Trophoblast cell (in vitro differentiated cells and primary cell): ENCODE measurements at regions not wholly inside any gene's neighbourhood (a gene's known extent, or its start where the extent isn't known, plus 50 kb on each side); places are given as distances from the start of the nearest gene placed in this dataset.

Source experiments
- DNase-seq, 2 donors: peaks; one replicate each; pipeline ENCODE4 v3.0.0-alpha.2; 2016
- H2AFZ ChIP-seq: 2 replicates; pipeline ENCODE4 v1.6.1; 2013; ENCODE audit warnings: low read length, moderate library complexity, mild to moderate bottlenecking; ENCODE audit not compliant: insufficient read depth, poor library complexity
- H2AK5ac ChIP-seq: 2 replicates; pipeline ENCODE4 v1.6.1; 2013; ENCODE audit warnings: mild to moderate bottlenecking, low read length
- H2BK120ac ChIP-seq: 2 replicates; pipeline ENCODE4 v1.6.1; 2013; ENCODE audit warnings: low read length, mild to moderate bottlenecking, moderate library complexity; ENCODE audit not compliant: insufficient read depth, poor library complexity
- H2BK12ac ChIP-seq: 2 replicates; pipeline ENCODE4 v1.6.1; 2013; ENCODE audit warnings: mild to moderate bottlenecking, low read length, moderate library complexity
- H2BK5ac ChIP-seq: 2 replicates; pipeline ENCODE4 v1.6.1; 2013; ENCODE audit warnings: low read length, low read depth, moderate library complexity, mild to moderate bottlenecking; ENCODE audit not compliant: poor library complexity
- H3K14ac ChIP-seq: 2 replicates; pipeline ENCODE4 v1.6.1; 2013; ENCODE audit warnings: mild to moderate bottlenecking, low read length
- H3K18ac ChIP-seq: 2 replicates; pipeline ENCODE4 v1.6.1; 2013; ENCODE audit warnings: mild to moderate bottlenecking, low read length
- H3K23ac ChIP-seq: 2 replicates; pipeline ENCODE4 v1.6.1; 2013; ENCODE audit warnings: low read length
- H3K27ac ChIP-seq: 2 replicates; pipeline ENCODE4 v1.5.1; 2013; ENCODE audit warnings: low read depth, mild to moderate bottlenecking, inconsistent platforms, low read length, moderate library complexity
- H3K27me3 ChIP-seq: 2 replicates; pipeline ENCODE4 v1.6.1; 2013; ENCODE audit warnings: inconsistent platforms, mild to moderate bottlenecking, low read length, moderate library complexity; ENCODE audit not compliant: insufficient read depth
- H3K36me3 ChIP-seq, 2 experiments: 1 replicate in 1 of 2; 2 replicates in 1 of 2; pipeline ENCODE4 v1.6.1; 2013; ENCODE audit warnings: low read length in 2 of 2, mild to moderate bottlenecking in 2 of 2, moderate library complexity in 1 of 2; ENCODE audit not compliant: insufficient read depth in 2 of 2, control insufficient read depth in 1 of 2
- H3K4ac ChIP-seq: 2 replicates; pipeline ENCODE4 v1.6.1; 2013; ENCODE audit warnings: low read depth, mild to moderate bottlenecking, low read length, moderate library complexity
- H3K4me1 ChIP-seq, 2 experiments: 1 replicate in 1 of 2; 2 replicates in 1 of 2; pipeline ENCODE4 v1.6.1; 2013; ENCODE audit warnings: low read length in 2 of 2, mild to moderate bottlenecking in 2 of 2, moderate library complexity in 1 of 2; ENCODE audit not compliant: insufficient read depth in 2 of 2, control insufficient read depth in 1 of 2
- H3K4me2 ChIP-seq: 2 replicates; pipeline ENCODE4 v1.6.1; 2013; ENCODE audit warnings: inconsistent platforms, mild to moderate bottlenecking, low read length, moderate library complexity
- H3K4me3 ChIP-seq: 2 replicates; pipeline ENCODE4 v1.5.1; 2013; ENCODE audit warnings: mild to moderate bottlenecking, low read depth, low read length, inconsistent platforms
- H3K79me1 ChIP-seq: one replicate; pipeline ENCODE4 v1.6.1; 2013; ENCODE audit warnings: low read length
- H3K79me2 ChIP-seq: 2 replicates; pipeline ENCODE4 v1.6.1; 2013; ENCODE audit warnings: low read length, mild to moderate bottlenecking; ENCODE audit not compliant: control insufficient read depth, insufficient read depth, poor library complexity
- H3K9ac ChIP-seq: 2 replicates; pipeline ENCODE4 v1.6.1; 2013; ENCODE audit warnings: mild to moderate bottlenecking, low read length
- H3K9me3 ChIP-seq: 2 replicates; pipeline ENCODE4 v1.6.1; 2013; ENCODE audit warnings: low read depth, mild to moderate bottlenecking, control low read depth, inconsistent platforms, low read length; ENCODE audit not compliant: insufficient read depth
- H4K12ac ChIP-seq: 2 replicates; pipeline ENCODE4 v1.6.1; 2013; ENCODE audit warnings: low read depth, mild to moderate bottlenecking, low read length, moderate library complexity
- H4K8ac ChIP-seq: 2 replicates; pipeline ENCODE4 v1.6.1; 2013; ENCODE audit warnings: low read depth, mild to moderate bottlenecking, low read length, moderate library complexity
- H4K91ac ChIP-seq: one replicate; pipeline ENCODE4 v1.6.1; 2013; ENCODE audit warnings: low read depth, mild to moderate bottlenecking, low read length, moderate library complexity
- WGBS: extraction: QIAGEN DNeasy Blood & Tissue Kit; methylation state at CpG from one replicate; pipeline ENCODE4 v1.1.7; 2013; ENCODE audit warnings: missing lambda C conversion rate; ENCODE audit not compliant: insufficient read length, insufficient coverage; ENCODE audit errors: extremely low coverage; 5-methylcytosine and 5-hydroxymethylcytosine counted together

DNA sequence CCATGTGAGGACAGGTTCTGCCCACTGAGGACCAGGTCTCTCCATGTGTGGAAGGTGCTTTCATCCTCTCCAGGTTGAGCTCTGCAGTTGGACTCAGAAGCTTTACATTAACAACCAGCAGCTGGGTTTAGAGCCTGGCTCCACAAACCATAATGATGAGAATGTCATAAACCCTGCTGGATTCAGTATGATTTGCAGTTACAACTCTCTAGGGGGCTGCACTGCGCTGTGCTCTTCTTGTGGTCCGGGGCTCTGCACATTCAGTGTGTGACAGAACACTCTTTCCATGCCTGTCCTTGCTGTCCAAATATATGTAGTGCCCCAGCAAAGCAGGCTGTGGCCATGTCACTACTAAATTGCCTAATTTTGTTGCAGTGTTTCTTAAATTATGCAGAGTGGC is 334.3 kb downstream of the ICE1 start:
- no peaks in the 10 kb centered on the region for H3K79me1 ChIP-seq
- no peak overlapping the region for H3K18ac ChIP-seq
- no peak overlapping the region for H3K23ac ChIP-seq

GRCh38 chr5:5755888-5756287 is 333.4 kb downstream of the ICE1 start:
- H3K4ac ChIP-seq: no peak overlapping the region
- H3K4me3 ChIP-seq: no peak overlapping the region
- H2AFZ ChIP-seq: no peak overlapping the region
- no peak overlapping the region for H4K91ac ChIP-seq
- peaks cover 1% of the 10 kb centered on the region for H3K9me3 ChIP-seq
- H3K27ac ChIP-seq: no peak overlapping the region
- no peak overlapping the region for H2BK12ac ChIP-seq
- no peak for DNase-seq
- no peak overlapping the region for H3K4me2 ChIP-seq
- no peak overlapping the region for H2BK5ac ChIP-seq
- no peak overlapping the region for H3K14ac ChIP-seq
- no peak overlapping the region for H3K9ac ChIP-seq
- no peak overlapping the region for H3K23ac ChIP-seq
- H2AK5ac ChIP-seq: no peak overlapping the region
- no peak overlapping the region for H4K8ac ChIP-seq
- no peak overlapping the region for H3K18ac ChIP-seq
- H3K79me1 ChIP-seq: no peaks in the 10 kb centered on the region
- WGBS: no CpG with 5 or more reads among the region's 2 CpGs
- H4K12ac ChIP-seq: no peak overlapping the region
- H3K27me3 ChIP-seq: no peaks in the 10 kb centered on the region
- H3K79me2 ChIP-seq: no peaks in the 10 kb centered on the region
- no peaks in the 10 kb centered on the region for H3K36me3 ChIP-seq
- H3K4me1 ChIP-seq: no peaks in the 10 kb centered on the region
- H2BK120ac ChIP-seq: no peak overlapping the region

More for the DNA sequence above, 334.3 kb downstream of the ICE1 start:
- H3K27me3 ChIP-seq: no peaks in the 10 kb centered on the region
- H3K79me2 ChIP-seq: no peaks in the 10 kb centered on the region
- H2BK120ac ChIP-seq: no peak overlapping the region
- H3K9me3 ChIP-seq: peaks cover 1% of the 10 kb centered on the region
- WGBS: no CpG with 5 or more reads among the region's 2 CpGs
- H4K91ac ChIP-seq: no peak overlapping the region
- H3K4me2 ChIP-seq: no peak overlapping the region
- H3K27ac ChIP-seq: no peak overlapping the region
- no peak overlapping the region for H2AFZ ChIP-seq
- no peak overlapping the region for H3K14ac ChIP-seq
- no peak overlapping the region for H2BK12ac ChIP-seq
- H2BK5ac ChIP-seq: no peak overlapping the region
- H3K36me3 ChIP-seq: no peaks in the 10 kb centered on the region
- no peak overlapping the region for H3K4me3 ChIP-seq
- no peak overlapping the region for H4K12ac ChIP-seq
- no peak overlapping the region for H3K9ac ChIP-seq
- DNase-seq: no peak
- no peak overlapping the region for H4K8ac ChIP-seq
- no peaks in the 10 kb centered on the region for H3K4me1 ChIP-seq
- H2AK5ac ChIP-seq: no peak overlapping the region
- no peak overlapping the region for H3K4ac ChIP-seq

DNA sequence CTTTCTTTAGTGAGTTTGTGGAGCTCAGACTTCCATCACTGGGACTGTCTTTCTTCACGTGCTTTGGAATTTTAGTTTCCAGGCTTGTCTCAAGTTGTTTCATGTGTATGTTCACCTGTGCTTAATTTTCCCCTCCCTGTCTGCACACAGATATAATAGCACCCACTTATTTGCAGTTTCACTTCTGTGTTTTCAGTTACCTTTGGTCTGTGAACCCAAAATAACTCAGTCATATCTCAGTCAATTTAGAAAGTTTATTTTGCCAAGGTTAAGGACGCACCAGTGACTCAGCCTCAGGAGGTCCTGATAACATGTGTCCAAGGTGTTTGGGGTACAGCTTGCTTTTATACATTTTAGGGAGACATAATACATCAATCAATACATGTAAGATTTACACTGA is 330.4 kb downstream of the ICE1 start:
- Histone ChIP-seq H4K8ac (no peak overlapping the region), H2BK120ac (no peak overlapping the region), H3K36me3 (no peaks in the 10 kb centered on the region), H3K9ac (no peak overlapping the region), H4K12ac (no peak overlapping the region), H2BK12ac (no peak overlapping the region), H3K27me3 (no peaks in the 10 kb centered on the region), H2AFZ (no peak overlapping the region), H3K79me1 (no peaks in the 10 kb centered on the region), H2BK5ac (no peak overlapping the region), H3K23ac (no peak overlapping the region), H4K91ac (no peak overlapping the region), H3K4me1 (no peaks in the 10 kb centered on the region), H3K14ac (no peak overlapping the region), H3K4me2 (no peak overlapping the region), H3K4ac (no peak overlapping the region), H3K27ac (no peak overlapping the region), H3K9me3 (peaks cover 1% of the 10 kb centered on the region), H3K18ac (no peak overlapping the region), H2AK5ac (no peak overlapping the region), H3K4me3 (no peak overlapping the region), H3K79me2 (no peaks in the 10 kb centered on the region)
- no CpG with 5 or more reads among the region's 2 CpGs for WGBS
- DNase-seq: no peak

DNA sequence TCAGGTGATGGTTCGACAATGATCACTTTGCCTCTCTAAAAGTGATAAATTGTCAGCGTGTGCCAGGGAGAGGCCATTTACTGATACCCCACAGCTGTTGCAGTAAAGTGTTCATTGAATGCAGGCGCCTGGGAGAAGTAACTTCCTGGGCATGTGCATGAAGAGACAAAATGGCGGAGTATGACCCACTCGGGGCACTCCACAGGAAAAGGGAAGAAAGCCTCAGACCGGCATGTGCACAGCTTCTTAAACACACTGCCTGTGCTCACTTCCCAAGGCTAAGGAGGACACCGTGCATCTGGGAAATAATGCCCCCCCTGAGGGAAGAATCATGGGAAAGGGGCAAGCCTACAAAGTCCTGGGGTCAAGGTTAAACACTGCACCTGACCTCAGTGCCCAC is 329.5 kb downstream of the ICE1 start:
- no peak overlapping the region for H2AFZ ChIP-seq
- no peak overlapping the region for H3K14ac ChIP-seq
- no CpG with 5 or more reads among the region's 7 CpGs for WGBS
- H4K8ac ChIP-seq: no peak overlapping the region
- H4K12ac ChIP-seq: no peak overlapping the region
- H3K79me1 ChIP-seq: no peaks in the 10 kb centered on the region
- no peak overlapping the region for H2BK5ac ChIP-seq
- no peak overlapping the region for H3K23ac ChIP-seq
- H3K9ac ChIP-seq: no peak overlapping the region
- H3K27ac ChIP-seq: no peak overlapping the region
- H3K9me3 ChIP-seq: peaks cover 1% of the 10 kb centered on the region
- H2BK120ac ChIP-seq: no peak overlapping the region
- DNase-seq: no peak
- no peaks in the 10 kb centered on the region for H3K4me1 ChIP-seq
- H2AK5ac ChIP-seq: no peak overlapping the region
- H3K79me2 ChIP-seq: no peaks in the 10 kb centered on the region
- no peak overlapping the region for H3K18ac ChIP-seq
- no peak overlapping the region for H3K4me3 ChIP-seq
- no peak overlapping the region for H3K4me2 ChIP-seq
- H2BK12ac ChIP-seq: no peak overlapping the region
- H3K4ac ChIP-seq: no peak overlapping the region
- no peak overlapping the region for H4K91ac ChIP-seq
- H3K36me3 ChIP-seq: no peaks in the 10 kb centered on the region
- no peaks in the 10 kb centered on the region for H3K27me3 ChIP-seq
